ENCODE measurements at regions not wholly inside any gene's neighbourhood (a gene's known extent, or its start where the extent isn't known, plus 50 kb on each side); places are given as distances from the start of the nearest gene placed in this dataset.
"Not testable (repeated sequence)": the region's sequence is repeated elsewhere in the genome, so short reads cannot be mapped to it uniquely, and the experiment has no call there.

- no peak for DNase-seq (ENCODE audit: low spot score)
These were observed 322.0 kb upstream of the FKBP1C start for GRCh38 chr6:62889240-62889639.

- no peak for DNase-seq (ENCODE audit: low spot score)
These were observed 320.1 kb upstream of the FKBP1C start for GRCh38 chr6:62891065-62891647.

GRCh38 chr6:62894114-62894513 lies 317.2 kb upstream of the FKBP1C start:
- DNase-seq (ENCODE audit: low spot score), result no peak

GRCh38 chr6:62903266-62903665 lies 308.0 kb upstream of the FKBP1C start:
- no peak for DNase-seq (ENCODE audit: low spot score)

- DNase-seq (ENCODE audit: low spot score), result no peak
These were observed 306.6 kb upstream of the FKBP1C start for GRCh38 chr6:62904687-62905086.

GRCh38 chr6:62914530-62914929 lies 296.7 kb upstream of the FKBP1C start:
- no peak for DNase-seq (ENCODE audit: low spot score)

- no peak for DNase-seq (ENCODE audit: low spot score)
These were observed 287.5 kb upstream of the FKBP1C start for GRCh38 chr6:62923728-62924127.

- no peak for DNase-seq (ENCODE audit: low spot score)
These were observed 270.4 kb upstream of the FKBP1C start for GRCh38 chr6:62940848-62941247.

GRCh38 chr6:62942000-62942399 lies 269.3 kb upstream of the FKBP1C start:
- no peak for DNase-seq (ENCODE audit: low spot score)

- DNase-seq (ENCODE audit: low spot score), result no peak
These were observed 242.4 kb upstream of the FKBP1C start for GRCh38 chr6:62968834-62969233.

- no peak for DNase-seq (ENCODE audit: low spot score)
These were observed 239.2 kb upstream of the FKBP1C start for GRCh38 chr6:62971976-62972658.

- no peak for DNase-seq (ENCODE audit: low spot score)
These were observed 236.8 kb upstream of the FKBP1C start for GRCh38 chr6:62974452-62974851.

GRCh38 chr6:62976566-62976965 lies 234.7 kb upstream of the FKBP1C start:
- no peak for DNase-seq (ENCODE audit: low spot score)

- no peak for DNase-seq (ENCODE audit: low spot score)
These were observed 232.3 kb upstream of the FKBP1C start for GRCh38 chr6:62978920-62979319.

- no peak for DNase-seq (ENCODE audit: low spot score)
These were observed 231.2 kb upstream of the FKBP1C start for GRCh38 chr6:62980093-62980492.

GRCh38 chr6:62980724-62981123 lies 230.5 kb upstream of the FKBP1C start:
- DNase-seq (ENCODE audit: low spot score), result no peak

- no peak for DNase-seq (ENCODE audit: low spot score)
These were observed 228.3 kb upstream of the FKBP1C start for GRCh38 chr6:62982951-62983350.

- not testable (repeated sequence) for DNase-seq (ENCODE audit: low spot score)
These were observed 219.6 kb upstream of the FKBP1C start for GRCh38 chr6:62991696-62992095.

- DNase-seq (ENCODE audit: low spot score), result no peak
These were observed 217.3 kb upstream of the FKBP1C start for GRCh38 chr6:62993951-62994350.

GRCh38 chr6:62998022-62998421 lies 213.2 kb upstream of the FKBP1C start:
- no peak for DNase-seq (ENCODE audit: low spot score)

- DNase-seq (ENCODE audit: low spot score), result not testable (repeated sequence)
These were observed 212.0 kb upstream of the FKBP1C start for GRCh38 chr6:62999242-62999641.

- no peak for DNase-seq (ENCODE audit: low spot score)
These were observed 211.5 kb upstream of the FKBP1C start for GRCh38 chr6:62999796-63000195.

GRCh38 chr6:63006018-63006417 lies 205.3 kb upstream of the FKBP1C start:
- not testable (repeated sequence) for DNase-seq (ENCODE audit: low spot score)

GRCh38 chr6:63010962-63011361 lies 200.3 kb upstream of the FKBP1C start:
- DNase-seq (ENCODE audit: low spot score), result not testable (repeated sequence)
